ENCODE measurements at regions not wholly inside any gene's neighbourhood (a gene's known extent, or its start where the extent isn't known, plus 50 kb on each side); places are given as distances from the start of the nearest gene placed in this dataset.
A peak's percentile ranks its signal among the peaks of the same experiment; 100 is the strongest.

- Histone ChIP-seq H3K27ac (ENCODE audit: low read length) (no peak overlapping the region), H3K4me3 (ENCODE audit: low read length) (no peak overlapping the region), H3K27me3 (ENCODE audit: control insufficient read depth, insufficient read depth, low read length) (no peaks in the 10 kb centered on the region), H3K4me1 (ENCODE audit: control insufficient read depth, insufficient read depth, low read length) (peaks cover 5% of the 10 kb centered on the region), H3K36me3 (ENCODE audit: control insufficient read depth, insufficient read depth, low read length) (no peaks in the 10 kb centered on the region), H3K9me3 (replicated peaks; ENCODE audit: control insufficient read depth, low read depth, low read length) (no peaks in the 10 kb centered on the region)
- DNase-seq: peak; percentile 62
- no CpG with 5 or more reads among the region's 1 CpG for WGBS (ENCODE audit: insufficient coverage)
Observed at GRCh38 chr2:215527736-215528135, 91.9 kb upstream of the FN1 start.

DNA sequence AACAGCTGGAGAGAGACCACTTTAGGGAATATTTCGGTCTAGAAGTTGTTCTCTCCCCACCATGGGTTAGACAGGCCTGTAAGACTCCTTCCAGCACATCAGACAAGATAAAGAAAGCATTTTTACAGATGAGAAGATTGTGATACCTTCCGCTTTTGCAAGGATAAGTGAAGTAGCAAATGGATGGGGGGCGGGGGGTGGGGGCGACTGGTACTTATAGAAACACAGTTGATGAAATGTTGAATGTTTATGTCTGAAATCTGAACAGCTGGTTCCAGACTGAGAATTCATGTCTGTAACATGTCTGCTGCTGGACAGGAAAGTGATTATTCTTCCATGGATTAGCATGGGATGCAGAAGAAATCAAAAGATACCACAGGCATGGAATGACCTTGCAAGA is 90.5 kb upstream of the FN1 start:
- Histone ChIP-seq H3K4me1 (ENCODE audit: control insufficient read depth, insufficient read depth, low read length) (peaks cover 5% of the 10 kb centered on the region), H3K27ac (ENCODE audit: low read length) (no peak overlapping the region), H3K4me3 (ENCODE audit: low read length) (no peak overlapping the region), H3K27me3 (ENCODE audit: control insufficient read depth, insufficient read depth, low read length) (no peaks in the 10 kb centered on the region), H3K9me3 (replicated peaks; ENCODE audit: control insufficient read depth, low read depth, low read length) (no peaks in the 10 kb centered on the region), H3K36me3 (ENCODE audit: control insufficient read depth, insufficient read depth, low read length) (no peaks in the 10 kb centered on the region)
- no peak for DNase-seq
- 66% methylated on average over 3 of the region's 4 CpGs for WGBS (ENCODE audit: insufficient coverage)

DNA sequence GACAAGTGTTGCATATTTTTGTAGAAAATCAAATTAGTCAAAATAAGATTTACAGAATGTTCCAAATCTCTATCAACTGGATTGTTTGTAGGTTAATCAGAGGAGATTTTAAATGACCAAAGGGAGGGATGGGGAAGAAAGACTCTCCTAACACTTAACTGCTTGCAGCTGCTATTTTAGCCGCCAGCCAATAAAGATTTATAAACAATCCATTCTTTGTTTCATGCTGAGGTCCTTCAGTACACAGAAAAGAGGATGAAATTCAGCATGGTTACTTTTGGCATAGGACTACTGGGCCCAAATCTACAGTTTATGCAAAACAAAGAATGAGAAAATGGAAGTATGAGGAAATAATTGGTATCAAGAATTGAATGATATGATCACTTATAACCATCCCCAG is 86.4 kb upstream of the FN1 start:
- no peaks in the 10 kb centered on the region for H3K9me3 ChIP-seq (replicated peaks; ENCODE audit: control insufficient read depth, low read depth, low read length)
- no CpG with 5 or more reads among the region's 1 CpG for WGBS (ENCODE audit: insufficient coverage)

DNA sequence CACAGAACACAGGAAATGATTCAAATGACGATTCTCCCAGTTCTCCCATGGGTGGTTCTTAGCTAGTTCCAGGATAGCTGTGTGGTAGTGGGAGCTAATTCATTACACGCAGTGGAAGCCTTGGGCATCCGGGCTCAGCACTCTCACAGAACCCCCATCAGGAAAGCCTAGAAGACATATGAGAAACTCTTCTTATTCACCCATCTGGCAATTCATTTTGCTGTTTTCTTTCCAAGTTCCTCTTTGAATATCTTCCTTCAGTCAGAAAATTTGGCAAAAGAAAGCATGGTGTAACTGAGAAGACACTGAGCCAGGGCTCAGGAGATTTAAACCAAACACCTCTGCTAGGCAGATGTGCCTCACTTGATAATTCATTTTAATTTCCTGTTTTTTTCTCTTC is 85.2 kb upstream of the FN1 start:
- Histone ChIP-seq H3K4me3 (ENCODE audit: low read length) (no peak overlapping the region), H3K27ac (ENCODE audit: low read length) (no peak overlapping the region), H3K36me3 (ENCODE audit: control insufficient read depth, insufficient read depth, low read length) (no peaks in the 10 kb centered on the region), H3K9me3 (replicated peaks; ENCODE audit: control insufficient read depth, low read depth, low read length) (no peaks in the 10 kb centered on the region), H3K4me1 (ENCODE audit: control insufficient read depth, insufficient read depth, low read length) (peaks cover 2% of the 10 kb centered on the region), H3K27me3 (ENCODE audit: control insufficient read depth, insufficient read depth, low read length) (no peaks in the 10 kb centered on the region)
- whole genome bisulfite sequencing (ENCODE audit: insufficient coverage): no CpG with 5 or more reads among the region's 3 CpGs
- DNase-seq: peak; percentile 75

More for the DNA sequence above, 86.4 kb upstream of the FN1 start:
- Histone ChIP-seq H3K27ac (ENCODE audit: low read length) (no peak overlapping the region), H3K4me3 (ENCODE audit: low read length) (no peak overlapping the region), H3K4me1 (ENCODE audit: control insufficient read depth, insufficient read depth, low read length) (peaks cover 8% of the 10 kb centered on the region), H3K36me3 (ENCODE audit: control insufficient read depth, insufficient read depth, low read length) (no peaks in the 10 kb centered on the region), H3K27me3 (ENCODE audit: control insufficient read depth, insufficient read depth, low read length) (no peaks in the 10 kb centered on the region)
- DNase-seq: peak; percentile 72

- Histone ChIP-seq H3K4me1 (ENCODE audit: control insufficient read depth, insufficient read depth, low read length) (peaks cover 2% of the 10 kb centered on the region), H3K27ac (ENCODE audit: low read length) (no peak overlapping the region), H3K4me3 (ENCODE audit: low read length) (no peak overlapping the region), H3K27me3 (ENCODE audit: control insufficient read depth, insufficient read depth, low read length) (no peaks in the 10 kb centered on the region), H3K9me3 (replicated peaks; ENCODE audit: control insufficient read depth, low read depth, low read length) (no peaks in the 10 kb centered on the region), H3K36me3 (ENCODE audit: control insufficient read depth, insufficient read depth, low read length) (no peaks in the 10 kb centered on the region)
- WGBS (ENCODE audit: insufficient coverage): no CpG with 5 or more reads among the region's 2 CpGs
- no peak for DNase-seq
Observed at GRCh38 chr2:215517391-215517790, 81.5 kb upstream of the FN1 start.

DNA sequence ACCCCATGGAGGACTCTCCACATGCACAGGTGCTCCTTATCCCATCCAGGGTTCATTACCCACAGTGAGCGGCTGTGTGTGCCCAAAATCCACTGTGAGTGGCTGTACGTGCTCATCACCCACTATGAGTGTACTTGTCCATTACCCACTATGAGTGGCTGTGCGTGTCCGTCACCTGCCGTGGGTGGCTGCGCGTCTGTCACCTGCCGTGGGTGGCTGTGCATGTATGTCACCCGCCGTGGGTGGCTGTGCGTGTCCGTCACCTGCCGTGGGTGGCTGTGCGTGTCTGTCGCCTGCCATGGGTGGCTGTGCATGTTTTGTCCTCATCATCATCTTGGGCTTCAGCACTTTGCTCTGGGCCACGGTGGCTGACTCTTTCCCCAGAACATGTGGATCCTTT is 78.6 kb upstream of the FN1 start:
- WGBS (ENCODE audit: insufficient coverage): 98% methylated on average over 15 of the region's 16 CpGs

DNA sequence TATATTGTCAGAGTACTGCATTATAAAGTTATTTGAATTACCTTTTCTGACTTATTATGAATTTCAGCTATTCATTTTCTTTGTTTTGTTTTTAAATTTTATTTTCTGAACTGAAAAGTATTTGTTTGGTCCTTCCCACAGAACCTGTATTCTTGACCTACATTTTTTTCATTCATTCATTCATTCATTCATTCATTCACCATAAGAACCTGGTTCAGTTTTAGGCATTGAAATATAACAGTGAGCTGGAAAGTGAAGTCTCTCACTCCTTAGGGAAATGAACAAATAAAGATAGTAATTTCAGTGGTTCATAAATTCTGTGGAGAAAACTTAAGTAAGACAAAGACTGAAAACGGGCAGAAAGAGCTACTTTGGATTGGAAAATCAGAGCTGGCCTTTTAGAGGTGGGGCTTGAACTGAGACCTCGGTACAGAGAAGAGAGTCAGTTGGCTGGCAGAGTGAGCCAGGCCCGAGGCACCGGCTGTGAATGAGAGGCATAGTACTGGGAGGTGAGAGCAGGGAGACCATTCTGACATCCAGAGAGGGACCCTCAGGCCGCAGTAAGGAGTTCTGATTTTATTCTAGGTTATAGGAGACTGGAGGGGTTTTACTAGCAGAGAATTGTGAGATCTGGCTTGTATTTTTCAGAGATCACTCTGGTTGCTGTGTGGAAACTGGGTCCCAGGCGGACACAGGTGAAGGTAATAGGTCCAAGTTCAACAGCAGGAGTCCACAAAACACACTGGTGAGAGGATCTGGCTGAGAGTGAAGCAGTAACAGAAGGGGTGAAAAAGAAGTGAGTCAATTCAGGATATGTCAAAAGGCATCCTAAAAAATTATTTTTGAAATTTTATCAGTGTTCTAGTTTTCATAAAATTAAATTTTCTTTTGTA is 75.8 kb upstream of the FN1 start:
- no peak overlapping the region for H3K4me3 ChIP-seq (ENCODE audit: low read length)
- H3K36me3 ChIP-seq (ENCODE audit: control insufficient read depth, insufficient read depth, low read length): no peaks in the 10 kb centered on the region
- no peak overlapping the region for H3K27ac ChIP-seq (ENCODE audit: low read length)
- no peaks in the 10 kb centered on the region for H3K9me3 ChIP-seq (replicated peaks; ENCODE audit: control insufficient read depth, low read depth, low read length)
- H3K4me1 ChIP-seq (ENCODE audit: control insufficient read depth, insufficient read depth, low read length): no peaks in the 10 kb centered on the region
- 60% methylated on average over 6 of the region's 6 CpGs for WGBS (ENCODE audit: insufficient coverage)
- H3K27me3 ChIP-seq (ENCODE audit: control insufficient read depth, insufficient read depth, low read length): no peaks in the 10 kb centered on the region
- DNase-seq: no peak

More for the DNA sequence above, 78.6 kb upstream of the FN1 start:
- no peak overlapping the region for H3K4me3 ChIP-seq (ENCODE audit: low read length)
- no peak for DNase-seq
- H3K27ac ChIP-seq (ENCODE audit: low read length): no peak overlapping the region
- H3K27me3 ChIP-seq (ENCODE audit: control insufficient read depth, insufficient read depth, low read length): no peaks in the 10 kb centered on the region
- H3K9me3 ChIP-seq (replicated peaks; ENCODE audit: control insufficient read depth, low read depth, low read length): no peaks in the 10 kb centered on the region
- no peaks in the 10 kb centered on the region for H3K36me3 ChIP-seq (ENCODE audit: control insufficient read depth, insufficient read depth, low read length)
- peaks cover 2% of the 10 kb centered on the region for H3K4me1 ChIP-seq (ENCODE audit: control insufficient read depth, insufficient read depth, low read length)

DNA sequence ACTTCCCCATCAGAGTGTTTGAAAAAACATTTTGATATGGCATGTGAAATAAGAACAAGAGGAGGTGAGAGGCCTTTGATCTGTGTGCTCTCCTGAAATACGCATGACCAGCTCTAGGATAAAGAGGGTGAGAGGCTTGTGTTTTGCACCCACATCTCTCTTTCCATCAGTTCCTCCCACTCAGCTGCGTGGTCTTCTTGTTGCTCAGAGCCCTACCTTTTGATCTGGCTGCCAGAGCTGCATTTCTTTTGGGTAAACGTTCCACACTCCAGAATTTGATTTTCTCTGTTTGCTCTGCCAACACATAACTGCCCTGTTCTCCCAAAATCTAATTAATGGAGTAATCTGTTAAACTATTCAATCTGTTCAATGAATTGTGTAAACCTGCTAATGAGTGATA is 72.0 kb upstream of the FN1 start:
- H3K27me3 ChIP-seq (ENCODE audit: control insufficient read depth, insufficient read depth, low read length): no peaks in the 10 kb centered on the region
- H3K9me3 ChIP-seq (replicated peaks; ENCODE audit: control insufficient read depth, low read depth, low read length): no peaks in the 10 kb centered on the region
- no peaks in the 10 kb centered on the region for H3K36me3 ChIP-seq (ENCODE audit: control insufficient read depth, insufficient read depth, low read length)
- no peaks in the 10 kb centered on the region for H3K4me1 ChIP-seq (ENCODE audit: control insufficient read depth, insufficient read depth, low read length)
- 63% methylated on average over 1 of the region's 3 CpGs for WGBS (ENCODE audit: insufficient coverage)
- H3K4me3 ChIP-seq (ENCODE audit: low read length): no peak overlapping the region
- DNase-seq: no peak
- H3K27ac ChIP-seq (ENCODE audit: low read length): no peak overlapping the region

- Histone ChIP-seq H3K4me3 (ENCODE audit: low read length) (no peak overlapping the region), H3K4me1 (ENCODE audit: control insufficient read depth, insufficient read depth, low read length) (no peaks in the 10 kb centered on the region), H3K9me3 (replicated peaks; ENCODE audit: control insufficient read depth, low read depth, low read length) (no peaks in the 10 kb centered on the region), H3K27ac (ENCODE audit: low read length) (no peak overlapping the region), H3K27me3 (ENCODE audit: control insufficient read depth, insufficient read depth, low read length) (no peaks in the 10 kb centered on the region), H3K36me3 (ENCODE audit: control insufficient read depth, insufficient read depth, low read length) (no peaks in the 10 kb centered on the region)
- no peak for DNase-seq
Observed at GRCh38 chr2:215507136-215507535, 71.3 kb upstream of the FN1 start.

DNA sequence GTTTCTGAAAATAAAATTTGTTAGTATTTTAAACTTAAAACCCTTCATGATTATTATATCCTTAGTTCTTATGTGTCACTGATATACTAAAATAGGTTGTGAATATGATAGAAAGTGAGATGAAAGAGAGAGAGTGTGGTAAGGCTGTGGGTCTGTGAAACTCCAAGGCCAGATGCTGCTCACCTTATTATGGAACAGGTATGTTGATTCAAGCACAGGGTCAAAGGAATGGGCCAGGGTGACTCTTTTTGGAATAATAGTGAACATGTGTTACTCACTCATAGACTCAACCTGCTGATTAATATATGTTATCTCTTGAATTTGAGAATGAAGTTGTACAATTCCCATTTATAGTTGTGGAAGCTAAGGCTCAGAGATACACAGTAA is 70.7 kb upstream of the FN1 start:
- DNase-seq: no peak
- Histone ChIP-seq H3K36me3 (ENCODE audit: control insufficient read depth, insufficient read depth, low read length) (no peaks in the 10 kb centered on the region), H3K27ac (ENCODE audit: low read length) (no peak overlapping the region), H3K4me1 (ENCODE audit: control insufficient read depth, insufficient read depth, low read length) (no peaks in the 10 kb centered on the region), H3K9me3 (replicated peaks; ENCODE audit: control insufficient read depth, low read depth, low read length) (no peaks in the 10 kb centered on the region), H3K4me3 (ENCODE audit: low read length) (no peak overlapping the region), H3K27me3 (ENCODE audit: control insufficient read depth, insufficient read depth, low read length) (no peaks in the 10 kb centered on the region)

All from muscle of leg (tissue), 3 donors.